HG03575 (cell line): ENCODE measurements at regions not wholly inside any gene's neighbourhood (a gene's known extent, or its start where the extent isn't known, plus 50 kb on each side); places are given as distances from the start of the nearest gene placed in this dataset.
"Not testable (repeated sequence)": the region's sequence is repeated elsewhere in the genome, so short reads cannot be mapped to it uniquely, and the experiment has no call there.

Experiments used
- ATAC-seq: cut with Tn5 transposase; IDR thresholded peaks from one replicate; pipeline ENCODE4 v1.9.1; 2021; ENCODE audit not compliant: unreplicated experiment, insufficient number of reproducible peaks, low FRiP score; ENCODE audit errors: extremely low read depth

GRCh38 chr4:175033162-175033561 is 115.0 kb downstream of the ADAM29 start:
- no peak for ATAC-seq

GRCh38 chr4:175034007-175034406 is 115.8 kb downstream of the ADAM29 start:
- no peak for ATAC-seq

- no peak for ATAC-seq
Measured at GRCh38 chr4:175034986-175035705, 117.0 kb downstream of the ADAM29 start.

GRCh38 chr4:175035905-175036304 is 117.7 kb downstream of the ADAM29 start:
- no peak for ATAC-seq

GRCh38 chr4:175048111-175048784 is 130.1 kb downstream of the ADAM29 start:
- no peak for ATAC-seq

GRCh38 chr4:175048906-175049305 is 130.7 kb downstream of the ADAM29 start:
- no peak for ATAC-seq

DNA sequence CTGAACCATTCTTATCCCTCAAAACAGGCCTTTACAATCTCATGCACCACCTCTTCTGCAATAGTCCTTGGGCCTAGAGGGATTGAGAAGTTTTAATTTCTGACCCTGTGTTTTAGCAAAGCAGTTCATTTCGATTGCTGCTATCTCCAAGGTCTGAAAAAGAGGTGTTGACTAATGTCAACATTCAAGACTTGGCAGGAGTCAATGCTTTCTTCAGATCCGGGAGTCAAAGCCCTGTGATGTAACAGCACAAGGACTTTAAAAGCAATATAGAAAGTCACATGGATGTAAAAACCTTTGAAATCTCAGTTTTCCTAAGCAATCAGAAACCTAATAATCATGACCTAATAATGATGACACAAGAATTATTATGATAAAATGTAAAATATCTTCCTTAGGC is 133.8 kb downstream of the ADAM29 start:
- no peak for ATAC-seq

- ATAC-seq, result no peak
Measured at GRCh38 chr4:175054980-175055379, 136.8 kb downstream of the ADAM29 start.

GRCh38 chr4:175062183-175062592 is 144.0 kb downstream of the ADAM29 start:
- ATAC-seq, result no peak

- ATAC-seq, result no peak
Measured at GRCh38 chr4:175065228-175065627, 147.1 kb downstream of the ADAM29 start.

- ATAC-seq, result no peak
Measured at GRCh38 chr4:175066923-175067627, 148.9 kb downstream of the ADAM29 start.

DNA sequence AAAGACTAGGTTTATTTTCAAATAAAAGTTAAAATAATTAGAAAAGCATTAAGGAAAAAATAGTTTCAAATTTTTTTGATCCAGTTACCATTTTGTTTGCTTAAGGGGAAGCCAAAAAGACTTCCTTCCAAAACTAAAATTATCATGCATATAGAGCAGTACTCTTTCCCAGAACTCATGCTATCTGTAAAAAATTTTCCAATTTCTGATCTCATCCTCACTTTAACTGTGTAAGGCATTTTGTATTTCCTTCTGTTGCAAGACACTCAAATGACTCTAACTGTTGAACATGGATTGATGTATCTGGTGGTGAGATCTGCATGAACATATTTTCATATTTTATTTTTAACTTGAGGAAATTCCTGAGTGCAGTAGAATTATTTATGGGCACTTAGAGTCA is 150.1 kb downstream of the ADAM29 start:
- no peak for ATAC-seq

DNA sequence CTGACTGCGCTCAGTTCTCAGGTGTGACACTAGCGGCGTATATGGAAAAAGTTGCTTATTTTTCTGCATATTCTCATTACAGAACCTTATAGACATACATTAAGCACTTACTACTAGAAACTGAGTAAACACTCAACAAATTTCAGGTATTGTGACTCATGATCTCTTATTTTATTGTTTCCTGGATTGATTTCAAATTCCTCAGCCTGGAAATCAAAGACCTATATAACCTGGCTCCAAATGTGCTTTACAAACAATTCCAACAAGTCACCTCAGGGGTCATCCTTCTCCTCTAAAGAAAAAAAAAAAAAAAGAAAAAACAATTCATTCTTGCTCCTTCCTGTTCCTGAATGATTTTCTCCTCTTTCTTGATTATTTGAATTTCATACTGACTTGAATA is 152.3 kb downstream of the ADAM29 start:
- ATAC-seq, result no peak

DNA sequence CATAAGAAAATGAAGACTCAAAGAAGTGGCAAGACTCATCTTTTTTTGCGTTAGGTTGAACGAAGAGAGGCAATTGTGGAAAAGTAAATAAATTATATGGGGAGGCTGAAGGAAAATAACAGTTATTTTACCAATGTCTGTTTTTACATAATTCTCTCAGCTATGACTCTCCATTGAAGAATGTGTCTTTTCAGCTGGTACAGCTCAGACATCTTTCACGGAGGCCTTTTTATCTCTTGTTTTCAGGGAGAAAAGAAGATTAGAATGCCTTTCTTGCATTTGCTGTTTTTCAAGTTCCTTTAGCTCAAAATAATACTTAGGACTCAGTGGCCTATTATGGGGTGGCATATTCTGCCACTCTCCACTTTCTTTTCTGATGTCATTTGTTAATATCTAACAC is 153.0 kb downstream of the ADAM29 start:
- ATAC-seq, result no peak

GRCh38 chr4:175087145-175087544 is 169.0 kb downstream of the ADAM29 start:
- no peak for ATAC-seq

DNA sequence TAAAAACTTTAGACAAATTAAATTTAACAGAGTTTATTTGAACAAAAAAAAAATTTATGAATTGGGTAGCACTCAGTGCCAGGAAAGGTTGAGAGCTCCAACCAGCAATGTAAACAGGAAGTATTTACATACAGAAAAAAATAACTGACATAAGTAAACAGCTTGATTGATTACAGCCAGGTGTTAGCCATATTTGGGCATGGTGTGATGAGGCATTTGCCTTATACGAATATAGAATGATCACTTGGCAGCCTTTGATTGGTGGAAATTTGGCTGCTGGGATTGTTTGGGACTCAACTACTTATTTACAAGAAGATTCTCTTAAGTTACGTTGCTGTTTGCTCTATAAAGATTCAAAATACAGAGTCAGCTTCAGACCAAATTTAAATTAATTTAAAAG is 172.0 kb downstream of the ADAM29 start:
- ATAC-seq, result no peak

GRCh38 chr4:175091649-175092048 is 173.5 kb downstream of the ADAM29 start:
- ATAC-seq, result no peak

- no peak for ATAC-seq
Measured at GRCh38 chr4:175092114-175092513, 174.0 kb downstream of the ADAM29 start.

GRCh38 chr4:175093055-175093454 is 174.9 kb downstream of the ADAM29 start:
- not testable (repeated sequence) for ATAC-seq

GRCh38 chr4:175103403-175103802 is 185.2 kb downstream of the ADAM29 start:
- no peak for ATAC-seq
